ENCODE measurements at regions not wholly inside any gene's neighbourhood (a gene's known extent, or its start where the extent isn't known, plus 50 kb on each side); places are given as distances from the start of the nearest gene placed in this dataset.

- Histone ChIP-seq H3K27me3 (ENCODE audit: control insufficient read depth, insufficient read depth, low read length) (no peaks in the 10 kb centered on the region), H3K4me1 (ENCODE audit: control insufficient read depth, extremely low read depth, insufficient read depth, low read length) (no peaks in the 10 kb centered on the region), H3K79me2 (ENCODE audit: control insufficient read depth, insufficient read depth, low read length) (no peaks in the 10 kb centered on the region), H2AFZ (ENCODE audit: low read length) (no peak overlapping the region), H3K9me3 (ENCODE audit: control insufficient read depth, insufficient read depth, low read depth, low read length) (no peaks in the 10 kb centered on the region), H3K36me3 (ENCODE audit: control insufficient read depth, insufficient read depth, low read length) (no peaks in the 10 kb centered on the region), H4K20me1 (ENCODE audit: control insufficient read depth, extremely low read depth, insufficient read depth, low read length) (no peaks in the 10 kb centered on the region), H3K4me3 (replicated peaks in 1 of 4; ENCODE audit: control extremely low read depth in 1 of 4, insufficient read depth in 1 of 4, low read depth in 3 of 4, low read length in 4 of 4) (no peak overlapping the region), H3K4me2 (ENCODE audit: extremely low read depth, insufficient read depth, low read length) (no peak overlapping the region), H3K9ac (ENCODE audit: insufficient read depth, low read length) (no peak overlapping the region), H3K27ac (ENCODE audit: insufficient read depth, low read length) (no peak overlapping the region)
- no peak for DNase-seq (ENCODE audit: low read depth in 2 of 2)
- no peak for TF ChIP-seq CTCF (conservative IDR thresholded peaks at IDR 0.05 in 1 of 2, IDR thresholded peaks at IDR 0.05 in 1 of 2; ENCODE audit: low read depth in 1 of 2, low read length in 2 of 2)
- TF ChIP-seq EZH2 (IDR thresholded peaks at IDR 0.05; ENCODE audit: low read length, missing control alignments): no peak
Observed at GRCh38 chr18:35920623-35921022, 51.9 kb upstream of the RMP24 start.
